Cardiac muscle cell (in vitro differentiated cells and primary cell): ENCODE measurements at regions not wholly inside any gene's neighbourhood (a gene's known extent, or its start where the extent isn't known, plus 50 kb on each side); places are given as distances from the start of the nearest gene placed in this dataset.

Source experiments
- DNase-seq, 2 donors: peaks; one replicate each; pipeline versions ENCODE4 v3.0.0 to v3.0.0-alpha.2; 2010 to 2017; ENCODE audit warnings: low read depth in 1 of 2, low spot score in 1 of 2
- H3K27ac ChIP-seq: fragments of 200-600 bp; sonication (generic); 2 replicates; pipeline ENCODE4 v1.5.1; 2016
- H3K27me3 ChIP-seq: fragments of 200-600 bp; sonication (generic); 2 replicates; pipeline ENCODE4 v1.6.0; 2016; ENCODE audit warnings: control low read depth
- H3K36me3 ChIP-seq: fragments of 200-600 bp; sonication (generic); 2 replicates; pipeline ENCODE4 v1.5.1; 2016; ENCODE audit warnings: control low read depth
- H3K4me1 ChIP-seq: fragments of 200-600 bp; sonication (generic); 2 replicates; pipeline ENCODE4 v1.8.1; 2017; ENCODE audit warnings: low read depth, mild to moderate bottlenecking, mixed run types
- H3K4me3 ChIP-seq: fragments of 200-600 bp; sonication (generic); 2 replicates; pipeline ENCODE4 v1.5.1; 2016; ENCODE audit warnings: mild to moderate bottlenecking
- H3K9me3 ChIP-seq: fragments of 200-600 bp; sonication (generic); 2 replicates; pipeline ENCODE4 v1.5.1; 2017; ENCODE audit warnings: low read depth, mild to moderate bottlenecking, control low read depth
- CTCF ChIP-seq: IDR thresholded peaks from 2 replicates; pipeline ENCODE4 v1.5.1; 2012; ENCODE audit warnings: low read depth, mild to moderate bottlenecking, low read length

- H3K9me3 ChIP-seq = no peaks in the 10 kb centered on the region
- H3K4me3 ChIP-seq = no peak overlapping the region
- no peaks in the 10 kb centered on the region for H3K4me1 ChIP-seq
- no peak for DNase-seq
- TF ChIP-seq CTCF = no peak
- no peak overlapping the region for H3K27ac ChIP-seq
- no peaks in the 10 kb centered on the region for H3K36me3 ChIP-seq
- no peaks in the 10 kb centered on the region for H3K27me3 ChIP-seq
Measured at GRCh38 chr1:115543247-115543646, 98.5 kb upstream of the VANGL1 start.

GRCh38 chr1:115539736-115540135 lies 102.0 kb upstream of the VANGL1 start:
- peak in 1 of 2 donors; percentile 67 for DNase-seq
- H3K4me1 ChIP-seq = no peaks in the 10 kb centered on the region
- no peaks in the 10 kb centered on the region for H3K36me3 ChIP-seq
- no peak overlapping the region for H3K27ac ChIP-seq
- no peak overlapping the region for H3K4me3 ChIP-seq
- TF ChIP-seq CTCF = no peak
- H3K27me3 ChIP-seq = no peaks in the 10 kb centered on the region
- H3K9me3 ChIP-seq = no peaks in the 10 kb centered on the region

GRCh38 chr1:115539061-115539460 lies 102.7 kb upstream of the VANGL1 start:
- Histone ChIP-seq H3K36me3 (no peaks in the 10 kb centered on the region), H3K9me3 (no peaks in the 10 kb centered on the region), H3K4me1 (no peaks in the 10 kb centered on the region), H3K27me3 (no peaks in the 10 kb centered on the region), H3K27ac (no peak overlapping the region), H3K4me3 (no peak overlapping the region)
- peak in 1 of 2 donors; percentile 68 for DNase-seq
- no peak for TF ChIP-seq CTCF

- H3K27ac ChIP-seq = no peak overlapping the region
- H3K4me1 ChIP-seq = no peaks in the 10 kb centered on the region
- DNase-seq = no peak
- no peaks in the 10 kb centered on the region for H3K36me3 ChIP-seq
- no peak for TF ChIP-seq CTCF
- H3K9me3 ChIP-seq = no peaks in the 10 kb centered on the region
- H3K4me3 ChIP-seq = no peak overlapping the region
- H3K27me3 ChIP-seq = no peaks in the 10 kb centered on the region
Measured at GRCh38 chr1:115538579-115538978, 103.2 kb upstream of the VANGL1 start.

- no peak for TF ChIP-seq CTCF
- no peak for DNase-seq
- Histone ChIP-seq H3K4me1 (peaks cover 9% of the 10 kb centered on the region), H3K27me3 (no peaks in the 10 kb centered on the region), H3K36me3 (no peaks in the 10 kb centered on the region), H3K9me3 (no peaks in the 10 kb centered on the region), H3K4me3 (no peak overlapping the region), H3K27ac (no peak overlapping the region)
Measured at GRCh38 chr1:115537415-115537814, 104.4 kb upstream of the VANGL1 start.

GRCh38 chr1:115536279-115536816 lies 105.4 kb upstream of the VANGL1 start:
- TF ChIP-seq CTCF = no peak
- no peak overlapping the region for H3K4me3 ChIP-seq
- H3K36me3 ChIP-seq = no peaks in the 10 kb centered on the region
- H3K9me3 ChIP-seq = no peaks in the 10 kb centered on the region
- no peak overlapping the region for H3K27ac ChIP-seq
- no peaks in the 10 kb centered on the region for H3K27me3 ChIP-seq
- peaks cover 18% of the 10 kb centered on the region for H3K4me1 ChIP-seq
- DNase-seq = no peak
